Breast epithelium (tissue), 4 donors: ENCODE measurements at regions not wholly inside any gene's neighbourhood (a gene's known extent, or its start where the extent isn't known, plus 50 kb on each side); places are given as distances from the start of the nearest gene placed in this dataset.
A peak's percentile ranks its signal among the peaks of the same experiment; 100 is the strongest.

Source experiments
- DNase-seq, 2 donors: peaks; one replicate each; pipeline ENCODE4 v3.0.0-alpha.2; 2019; ENCODE audit warnings: low spot score in 2 of 2
- H3K27ac ChIP-seq, 2 donors: fragments of 200-600 bp; sonication (generic) in 1 of 2; one replicate each; pipeline ENCODE4 v1.5.1; 2016 to 2019; ENCODE audit warnings: mild to moderate bottlenecking in 1 of 2
- H3K27me3 ChIP-seq, 2 donors: fragments of 200-600 bp; sonication (generic) in 1 of 2; one replicate each; pipeline versions ENCODE4 v1.5.1 to v1.6.0; 2017 to 2019; ENCODE audit warnings: control low read depth in 1 of 2, mild to moderate bottlenecking in 1 of 2
- H3K36me3 ChIP-seq: fragments of 200-600 bp; one replicate; pipeline ENCODE4 v1.5.1; 2019
- H3K4me1 ChIP-seq, 2 donors: fragments of 200-600 bp; sonication (generic); one replicate each; pipeline ENCODE4 v1.5.1; 2016 to 2019; ENCODE audit warnings: control low read depth in 1 of 2
- H3K4me3 ChIP-seq, 3 donors: fragments of 200-600 bp; sonication (generic); 1 replicate in 2 of 3; 2 replicates in 1 of 3; pipeline ENCODE4 v1.5.1; 2016 to 2019; ENCODE audit warnings: mild to moderate bottlenecking in 3 of 3, moderate library complexity in 2 of 3
- H3K9me3 ChIP-seq, 2 donors: fragments of 200-600 bp; sonication (generic) in 1 of 2; one replicate each; pipeline ENCODE4 v1.5.1; 2016 to 2019; ENCODE audit warnings: control low read depth in 1 of 2
- CTCF ChIP-seq, 3 donors: fragments of 450-650 bp; IDR thresholded peaks; one replicate each; pipeline ENCODE4 v1.5.1; 2016 to 2017; ENCODE audit warnings: antibody characterized with exemption in 3 of 3, mild to moderate bottlenecking in 3 of 3, moderate library complexity in 3 of 3
- POLR2A ChIP-seq: fragments of 450-650 bp; IDR thresholded peaks from one replicate; pipeline ENCODE4 v1.6.1; 2016; ENCODE audit warnings: antibody characterized with exemption, mild to moderate bottlenecking, moderate library complexity
- POLR2AphosphoS5 ChIP-seq, 3 donors: sonication (generic); formaldehyde crosslinking; IDR thresholded peaks; one replicate each; pipeline ENCODE4 v1.6.1; 2017; ENCODE audit warnings: antibody characterized with exemption in 3 of 3
- intact Hi-C: fragments of 100-400 bp; cut with DNase I; formaldehyde crosslinking; loops from one replicate; pipeline ENCODE4 v1.15.1; 2023; ENCODE audit warnings: low total_unique reads

GRCh38 chr12:97300891-97301290 is 161.7 kb upstream of the RMST start:
- no peak for DNase-seq
- H3K4me1 ChIP-seq = no peaks in the 10 kb centered on the region
- H3K9me3 ChIP-seq = no peaks in the 10 kb centered on the region
- no peaks in the 10 kb centered on the region for H3K27me3 ChIP-seq
- no peak for TF ChIP-seq POLR2AphosphoS5 (IDR thresholded peaks at IDR 0.05)
- no peak for TF ChIP-seq CTCF (IDR thresholded peaks at IDR 0.05)
- TF ChIP-seq POLR2A = no peak
- intact Hi-C loops = no loop called here
- no peaks in the 10 kb centered on the region for H3K36me3 ChIP-seq
- no peak overlapping the region for H3K4me3 ChIP-seq
- H3K27ac ChIP-seq = no peak overlapping the region

- no peaks in the 10 kb centered on the region for H3K4me1 ChIP-seq
- intact Hi-C loops = no loop called here
- no peaks in the 10 kb centered on the region for H3K27me3 ChIP-seq
- DNase-seq = no peak
- TF ChIP-seq POLR2AphosphoS5 (IDR thresholded peaks at IDR 0.05) (no peak), POLR2A (no peak), CTCF (IDR thresholded peaks at IDR 0.05) (no peak)
- H3K4me3 ChIP-seq = no peak overlapping the region
- H3K9me3 ChIP-seq = no peaks in the 10 kb centered on the region
- H3K27ac ChIP-seq = no peak overlapping the region
- H3K36me3 ChIP-seq = no peaks in the 10 kb centered on the region
Observed at GRCh38 chr12:97301576-97301975, 161.0 kb upstream of the RMST start.

DNA sequence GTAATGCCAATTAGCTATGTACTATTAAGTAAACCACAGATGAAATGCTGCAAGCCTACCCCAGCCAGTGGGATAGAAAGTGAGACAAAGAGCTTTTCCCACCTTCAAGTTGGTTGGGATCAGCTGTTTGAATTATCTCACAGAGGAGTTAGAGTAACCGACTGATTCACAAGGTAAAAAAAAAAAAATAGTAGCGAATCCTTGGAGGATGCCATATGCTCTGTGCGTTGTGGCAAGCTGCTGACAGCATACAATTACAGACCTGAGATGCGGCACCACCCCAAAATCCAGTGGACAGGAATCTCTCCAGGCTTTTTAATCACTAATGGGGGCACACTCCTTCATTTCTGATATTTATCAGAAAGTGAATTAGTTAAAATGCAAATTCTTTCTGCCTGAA is 157.0 kb upstream of the RMST start:
- H3K27me3 ChIP-seq = no peaks in the 10 kb centered on the region
- H3K4me3 ChIP-seq = no peak overlapping the region
- H3K27ac ChIP-seq = no peak overlapping the region
- DNase-seq = no peak
- H3K36me3 ChIP-seq = no peaks in the 10 kb centered on the region
- H3K4me1 ChIP-seq = no peaks in the 10 kb centered on the region
- no peaks in the 10 kb centered on the region for H3K9me3 ChIP-seq
- no peak for TF ChIP-seq POLR2A
- no peak for TF ChIP-seq CTCF (IDR thresholded peaks at IDR 0.05)
- TF ChIP-seq POLR2AphosphoS5 (IDR thresholded peaks at IDR 0.05) = no peak
- intact Hi-C loops = no loop called here

- intact Hi-C loops = no loop called here
- no peaks in the 10 kb centered on the region for H3K9me3 ChIP-seq
- H3K27ac ChIP-seq = no peak overlapping the region
- TF ChIP-seq CTCF (IDR thresholded peaks at IDR 0.05) (no peak), POLR2A (no peak), POLR2AphosphoS5 (IDR thresholded peaks at IDR 0.05) (no peak)
- H3K4me1 ChIP-seq = no peaks in the 10 kb centered on the region
- H3K36me3 ChIP-seq = no peaks in the 10 kb centered on the region
- H3K4me3 ChIP-seq = no peak overlapping the region
- DNase-seq = no peak
- no peaks in the 10 kb centered on the region for H3K27me3 ChIP-seq
Observed at GRCh38 chr12:97306147-97306546, 156.5 kb upstream of the RMST start.

- Histone ChIP-seq H3K4me3 (no peak overlapping the region), H3K36me3 (no peaks in the 10 kb centered on the region), H3K4me1 (no peaks in the 10 kb centered on the region), H3K27ac (no peak overlapping the region), H3K9me3 (no peaks in the 10 kb centered on the region), H3K27me3 (no peaks in the 10 kb centered on the region)
- no peak for TF ChIP-seq POLR2A
- TF ChIP-seq CTCF (IDR thresholded peaks at IDR 0.05) = peak; percentile 39 to 69 (median 66)
- no peak for TF ChIP-seq POLR2AphosphoS5 (IDR thresholded peaks at IDR 0.05)
- DNase-seq = no peak
- intact Hi-C loops = no loop called here
Observed at GRCh38 chr12:97308576-97309198, 153.9 kb upstream of the RMST start.
